H1 (cell line): ENCODE measurements at regions not wholly inside any gene's neighbourhood (a gene's known extent, or its start where the extent isn't known, plus 50 kb on each side); places are given as distances from the start of the nearest gene placed in this dataset.

Experiments used
- CTCF ChIA-PET: fragments of 300-600 bp; sonication (Branson Sonifier 250); formaldehyde crosslinking; loops from one replicate; lab custom pipeline; 2021; ENCODE audit not compliant: partially characterized antibody; lab: Charles Lee
- POLR2A ChIA-PET: fragments of 300-600 bp; sonication (Branson Sonifier 250); formaldehyde crosslinking; loops from one replicate; lab custom pipeline; 2021; ENCODE audit warnings: inconsistent platforms; ENCODE audit not compliant: partially characterized antibody; lab: Charles Lee
- DNase-seq, 2 experiments: peaks; one replicate each; pipeline versions ENCODE4 v3.0.0 to v3.0.0-alpha.2; 2010 to 2022; ENCODE audit warnings: low spot score in 2 of 2, low read depth in 1 of 2, mixed read lengths in 1 of 2
- FAIRE-seq: peaks from 2 replicates; lab custom pipeline; 2011; peaks lifted over from hg19 to GRCh38; lab: Jason Lieb, UNC
- H2AFZ ChIP-seq: 2 replicates; pipeline ENCODE4 v1.8.1; 2012; ENCODE audit warnings: low read length, inconsistent platforms
- H2AK5ac ChIP-seq: 2 replicates; pipeline ENCODE4 v1.6.1; 2013; ENCODE audit warnings: low read depth, low read length
- H2BK120ac ChIP-seq: replicated peaks from 2 replicates; pipeline ENCODE3; 2013; ENCODE audit warnings: low read depth, low read length, inconsistent platforms
- H2BK12ac ChIP-seq: 2 replicates; pipeline ENCODE4 v1.6.1; 2013; ENCODE audit warnings: low read depth, low read length
- H2BK15ac ChIP-seq: 2 replicates; pipeline ENCODE4 v1.6.1; 2013; ENCODE audit warnings: low read length
- H2BK20ac ChIP-seq: 2 replicates; pipeline ENCODE4 v1.6.1; 2013; ENCODE audit warnings: low read length
- H2BK5ac ChIP-seq: 2 replicates; pipeline ENCODE4 v1.6.1; 2013; ENCODE audit warnings: low read depth, low read length
- H3K14ac ChIP-seq: 2 replicates; pipeline ENCODE4 v1.6.1; 2013; ENCODE audit warnings: inconsistent platforms; ENCODE audit not compliant: insufficient read length
- H3K18ac ChIP-seq: 2 replicates; pipeline ENCODE4 v1.6.1; 2013; ENCODE audit warnings: low read length; ENCODE audit errors: extremely low read depth
- H3K23ac ChIP-seq: 2 replicates; pipeline ENCODE4 v1.6.1; 2013; ENCODE audit warnings: inconsistent platforms; ENCODE audit not compliant: insufficient read length
- H3K23me2 ChIP-seq: 2 replicates; pipeline ENCODE4 v1.6.1; 2013; ENCODE audit warnings: low read depth, low read length
- H3K27ac ChIP-seq: 2 replicates; pipeline ENCODE4 v1.6.1; 2011; ENCODE audit warnings: low read depth, low read length, inconsistent platforms
- H3K27me3 ChIP-seq, 4 experiments: replicated peaks in 1 of 4; 1 replicate in 1 of 4; 2 replicates in 3 of 4; pipeline versions ENCODE4 v1.6.1 to v1.8.1; 2011 to 2013; ENCODE audit warnings: low read length in 3 of 4, mild to moderate bottlenecking in 3 of 4, inconsistent platforms in 2 of 4, mixed read lengths in 2 of 4, moderate library complexity in 1 of 4; ENCODE audit not compliant: control insufficient read depth in 3 of 4, insufficient read depth in 3 of 4; ENCODE audit errors: extremely low read depth in 1 of 4
- H3K36me3 ChIP-seq, 4 experiments: 2 replicates each; pipeline versions ENCODE4 v1.6.1 to v1.8.1; 2011 to 2013; ENCODE audit warnings: mild to moderate bottlenecking in 4 of 4, low read length in 3 of 4, moderate library complexity in 2 of 4, control low read depth in 1 of 4, inconsistent platforms in 1 of 4; ENCODE audit not compliant: insufficient read depth in 4 of 4, control insufficient read depth in 2 of 4
- H3K4ac ChIP-seq: replicated peaks from 2 replicates; pipeline ENCODE3; 2013; ENCODE audit warnings: low read length, low read depth, mixed read lengths, inconsistent platforms; ENCODE audit not compliant: insufficient read length
- H3K4me1 ChIP-seq, 4 experiments: replicated peaks in 1 of 4; 1 replicate in 1 of 4; 2 replicates in 3 of 4; pipeline versions ENCODE4 v1.6.1 to v1.8.1; 2011 to 2013; ENCODE audit warnings: low read length in 3 of 4, inconsistent platforms in 2 of 4, mixed read lengths in 1 of 4; ENCODE audit not compliant: insufficient read depth in 4 of 4, control insufficient read depth in 3 of 4
- H3K4me2 ChIP-seq, 2 experiments: 2 replicates each; pipeline versions ENCODE4 v1.6.1 to v1.8.1; 2011 to 2013; ENCODE audit warnings: low read depth in 2 of 2, low read length in 2 of 2, control low read depth in 1 of 2, inconsistent platforms in 1 of 2, mild to moderate bottlenecking in 1 of 2; ENCODE audit not compliant: insufficient read depth in 1 of 2
- H3K4me3 ChIP-seq, 4 experiments: fragments of 200-600, 300-600 bp in 1 of 4; sonication (generic), shearing (Covaris generic), sonication (Bioruptor Twin) in 1 of 4; 2 replicates each; pipeline versions ENCODE4 v1.5.1 to v1.8.1; 2011 to 2016; ENCODE audit warnings: low read length in 4 of 4, low read depth in 3 of 4, control low read depth in 2 of 4, inconsistent platforms in 2 of 4, mild to moderate bottlenecking in 2 of 4, mixed read lengths in 1 of 4, moderate library complexity in 1 of 4; ENCODE audit not compliant: insufficient read depth in 2 of 4; ENCODE audit errors: extremely low read depth in 1 of 4
- H3K56ac ChIP-seq: replicated peaks from 2 replicates; pipeline ENCODE3; 2013; ENCODE audit warnings: low read depth, mild to moderate bottlenecking, mixed read lengths, low read length, inconsistent platforms; ENCODE audit not compliant: insufficient read length
- H3K79me1 ChIP-seq: 2 replicates; pipeline ENCODE4 v1.6.1; 2013; ENCODE audit warnings: low read depth, low read length, control low read depth
- H3K79me2 ChIP-seq, 2 experiments: 2 replicates each; pipeline versions ENCODE4 v1.6.1 to v1.8.1; 2012 to 2013; ENCODE audit warnings: low read length in 2 of 2, mild to moderate bottlenecking in 2 of 2, inconsistent platforms in 1 of 2; ENCODE audit not compliant: insufficient read depth in 2 of 2, control insufficient read depth in 1 of 2
- H3K9ac ChIP-seq, 4 experiments: replicated peaks in 1 of 4; 1 replicate in 1 of 4; 2 replicates in 3 of 4; pipeline versions ENCODE4 v1.6.1 to v1.8.1; 2011 to 2013; ENCODE audit warnings: low read depth in 3 of 4, low read length in 3 of 4, control low read depth in 2 of 4, mild to moderate bottlenecking in 2 of 4, moderate library complexity in 2 of 4, inconsistent platforms in 1 of 4; ENCODE audit errors: extremely low read depth in 1 of 4
- H3K9me3 ChIP-seq, 2 experiments: 2 replicates each; pipeline versions ENCODE4 v1.6.1 to v1.8.1; 2012 to 2013; ENCODE audit warnings: mild to moderate bottlenecking in 2 of 2, moderate library complexity in 2 of 2, control low read depth in 1 of 2, inconsistent platforms in 1 of 2, low read depth in 1 of 2, low read length in 1 of 2, mixed read lengths in 1 of 2; ENCODE audit not compliant: insufficient read depth in 2 of 2
- H4K20me1 ChIP-seq, 2 experiments: replicated peaks in 1 of 2; 2 replicates each; pipeline versions ENCODE3 to v1.8.1; 2011 to 2013; ENCODE audit warnings: inconsistent platforms in 2 of 2, low read length in 2 of 2, mild to moderate bottlenecking in 1 of 2; ENCODE audit not compliant: insufficient read depth in 2 of 2, control insufficient read depth in 1 of 2
- H4K5ac ChIP-seq: 2 replicates; pipeline ENCODE4 v1.6.1; 2013; ENCODE audit warnings: low read length, low read depth, mixed read lengths, inconsistent platforms; ENCODE audit not compliant: insufficient read length
- H4K8ac ChIP-seq: 2 replicates; pipeline ENCODE4 v1.8.0; 2013; ENCODE audit warnings: mild to moderate bottlenecking, moderate library complexity, low read length, inconsistent platforms; ENCODE audit not compliant: insufficient read depth; ENCODE audit errors: extremely low read depth
- H4K91ac ChIP-seq: replicated peaks from 2 replicates; pipeline ENCODE3; 2013; ENCODE audit warnings: low read length, mixed read lengths, inconsistent platforms; ENCODE audit not compliant: insufficient read length
- CHD1 ChIP-seq: IDR thresholded peaks from 2 replicates; pipeline ENCODE4 v1.6.1; 2012; ENCODE audit warnings: low read depth, low read length, improper control_type of control experiment
- POU5F1 ChIP-seq: IDR thresholded peaks from 2 replicates; pipeline ENCODE4 v1.6.1; 2011; ENCODE audit warnings: low read depth, mild to moderate bottlenecking, low read length, moderate library complexity
- SP4 ChIP-seq: IDR thresholded peaks from 2 replicates; pipeline ENCODE4 v1.6.1; 2012; ENCODE audit warnings: low read length, inconsistent platforms
- YY1 ChIP-seq: IDR thresholded peaks from 2 replicates; pipeline ENCODE4 v1.6.1; 2011; ENCODE audit warnings: low read depth, mild to moderate bottlenecking, low read length
- WGBS, 2 experiments: shearing (Covaris generic) in 1 of 2; methylation state at CpG; one replicate each; pipeline versions ENCODE4 v1.1.6 to v1.1.7; 2013 to 2015; ENCODE audit warnings: low lambda C conversion rate in 2 of 2, mixed read lengths in 2 of 2, inconsistent platforms in 1 of 2, low coverage in 1 of 2, missing lambda C conversion rate in 1 of 2; ENCODE audit not compliant: insufficient replicate concordance in 2 of 2, insufficient coverage in 1 of 2, insufficient read length in 1 of 2; ENCODE audit errors: extremely low coverage in 1 of 2, missing lambda C conversion rate in 1 of 2; 5-methylcytosine and 5-hydroxymethylcytosine counted together

GRCh38 chr1:223486932-223487886, 94.0 kb downstream of the CCDC185 start:
- H2BK120ac ChIP-seq, result no peak overlapping the region
- FAIRE-seq, result no peak
- no peak overlapping the region for H4K8ac ChIP-seq
- ChIA-PET CTCF (interaction anchor here (0.6 to 3.5 kb wide), 16 partner anchors 11 to 209 kb away, joined by 3 to 12 read pairs (median 3); no protein-coding TSS in a partner anchor), POLR2A (no interaction called here)
- no peak overlapping the region for H4K91ac ChIP-seq
- H3K9me3 ChIP-seq, result no peaks in the 10 kb centered on the region
- H3K14ac ChIP-seq, result no peak overlapping the region
- no peaks in the 10 kb centered on the region for H3K36me3 ChIP-seq
- peak overlapping the region; percentile 62 for H2AFZ ChIP-seq
- no peak overlapping the region for H2BK5ac ChIP-seq
- TF ChIP-seq SP4 (no peak), YY1 (no peak), POU5F1 (no peak), CHD1 (no peak)
- H2AK5ac ChIP-seq, result no peak overlapping the region
- WGBS, 2 experiments, result 84% methylated on average over 10 of the region's 10 CpGs; no CpG with 5 or more reads in 1 of the 2 experiments
- H3K4me1 ChIP-seq, result peaks cover 0 to 7% (median 2%) of the 10 kb centered on the region in 4 experiments; a peak in 3 of 7 replicates
- H3K79me1 ChIP-seq, result no peaks in the 10 kb centered on the region
- H3K18ac ChIP-seq, result peak overlapping the region; percentile 48; the same call in 1 of the 2 replicates
- no peak overlapping the region for H2BK15ac ChIP-seq
- no peaks in the 10 kb centered on the region for H4K20me1 ChIP-seq
- H3K4me2 ChIP-seq, result peak overlapping the region in 1 of 2 experiments; percentile 11; a peak in 1 of 4 replicates
- no peak for DNase-seq
- H4K5ac ChIP-seq, result no peak overlapping the region
- no peak overlapping the region for H3K27ac ChIP-seq
- no peak overlapping the region for H3K4me3 ChIP-seq
- no peak overlapping the region for H2BK20ac ChIP-seq
- H3K23me2 ChIP-seq, result no peaks in the 10 kb centered on the region
- H3K9ac ChIP-seq, result no peak overlapping the region
- H2BK12ac ChIP-seq, result no peak overlapping the region
- H3K4ac ChIP-seq, result no peak overlapping the region
- no peak overlapping the region for H3K56ac ChIP-seq
- no peaks in the 10 kb centered on the region for H3K79me2 ChIP-seq
- peaks cover 0 to 2% (median 0%) of the 10 kb centered on the region in 4 experiments; a peak in 1 of 7 replicates for H3K27me3 ChIP-seq
- H3K23ac ChIP-seq, result no peak overlapping the region
